ENCODE measurements at regions not wholly inside any gene's neighbourhood (a gene's known extent, or its start where the extent isn't known, plus 50 kb on each side); places are given as distances from the start of the nearest gene placed in this dataset.

- 46 to 90% methylated on average over 2 of the region's 2 CpGs for WGBS, 2 donors
- Histone ChIP-seq H3K27ac (no peak overlapping the region), H3K4me1 (no peaks in the 10 kb centered on the region), H3K9me3 (peaks cover 0 to 8% (median 0%) of the 10 kb centered on the region in 3 donors), H3K27me3 (no peaks in the 10 kb centered on the region), H3K4me3 (no peak overlapping the region), H3K36me3 (no peaks in the 10 kb centered on the region)
- DNase-seq: no peak
- TF ChIP-seq CTCF (IDR thresholded peaks at IDR 0.05): no peak
- TF ChIP-seq POLR2A (IDR thresholded peaks at IDR 0.05): no peak
- intact Hi-C loops (cut with DNase I): no loop called here
Observed at GRCh38 chr12:93962336-93962735, 186.0 kb upstream of the PLXNC1 start.

GRCh38 chr12:93964936-93965335 is 183.4 kb upstream of the PLXNC1 start:
- Histone ChIP-seq H3K9me3 (peaks cover 0 to 8% (median 0%) of the 10 kb centered on the region in 3 donors), H3K36me3 (no peaks in the 10 kb centered on the region), H3K27me3 (no peaks in the 10 kb centered on the region), H3K4me1 (peaks cover 0 to 5% (median 0%) of the 10 kb centered on the region in 3 donors), H3K27ac (no peak overlapping the region), H3K4me3 (no peak overlapping the region)
- WGBS, 2 donors: 67 to 76% methylated on average over 4 of the region's 4 CpGs
- no peak for TF ChIP-seq POLR2A (IDR thresholded peaks at IDR 0.05)
- intact Hi-C loops (cut with DNase I): no loop called here
- no peak for DNase-seq

GRCh38 chr12:93966516-93967133 is 181.8 kb upstream of the PLXNC1 start:
- WGBS, 2 donors: 100% methylated on average over 1 of the region's 1 CpG; no CpG with 5 or more reads in 1 of the 2 donors
- no peak for DNase-seq
- TF ChIP-seq POLR2A (IDR thresholded peaks at IDR 0.05): no peak
- TF ChIP-seq CTCF (IDR thresholded peaks at IDR 0.05): no peak
- Histone ChIP-seq H3K27ac (no peak overlapping the region), H3K36me3 (no peaks in the 10 kb centered on the region), H3K4me3 (no peak overlapping the region), H3K27me3 (no peaks in the 10 kb centered on the region), H3K4me1 (peaks cover 0 to 5% (median 0%) of the 10 kb centered on the region in 3 donors), H3K9me3 (peaks cover 0 to 8% (median 0%) of the 10 kb centered on the region in 3 donors)
- intact Hi-C loops (cut with DNase I): no loop called here

GRCh38 chr12:93967454-93967853 is 180.9 kb upstream of the PLXNC1 start:
- intact Hi-C loops (cut with DNase I): no loop called here
- Histone ChIP-seq H3K4me3 (no peak overlapping the region), H3K27ac (no peak overlapping the region), H3K9me3 (peaks cover 0 to 2% (median 0%) of the 10 kb centered on the region in 3 donors), H3K4me1 (peaks cover 0 to 9% (median 0%) of the 10 kb centered on the region in 3 donors), H3K36me3 (no peaks in the 10 kb centered on the region), H3K27me3 (no peaks in the 10 kb centered on the region)
- 54 to 77% methylated on average over 6 of the region's 6 CpGs for WGBS, 2 donors
- DNase-seq: no peak
- TF ChIP-seq POLR2A (IDR thresholded peaks at IDR 0.05) (no peak), CTCF (IDR thresholded peaks at IDR 0.05) (no peak)

GRCh38 chr12:93968536-93969285 is 179.7 kb upstream of the PLXNC1 start:
- DNase-seq: no peak
- intact Hi-C loops (cut with DNase I): no loop called here
- no peaks in the 10 kb centered on the region for H3K9me3 ChIP-seq
- H3K36me3 ChIP-seq: no peaks in the 10 kb centered on the region
- peaks cover 0 to 16% (median 0%) of the 10 kb centered on the region in 3 donors for H3K4me1 ChIP-seq
- TF ChIP-seq CTCF (IDR thresholded peaks at IDR 0.05) (no peak), POLR2A (IDR thresholded peaks at IDR 0.05) (no peak)
- H3K4me3 ChIP-seq: no peak overlapping the region
- 76 to 84% methylated on average over 10 to 12 of the region's 12 CpGs for WGBS, 2 donors
- no peak overlapping the region for H3K27ac ChIP-seq
- H3K27me3 ChIP-seq: no peaks in the 10 kb centered on the region

Data from esophagus squamous epithelium (tissue), 5 donors.